Upper lobe of left lung (tissue), 4 donors: ENCODE measurements at regions not wholly inside any gene's neighbourhood (a gene's known extent, or its start where the extent isn't known, plus 50 kb on each side); places are given as distances from the start of the nearest gene placed in this dataset.

Experiments used
- POLR2A ChIP-seq, 4 donors: fragments of 450-650 bp; IDR thresholded peaks; one replicate each; pipeline ENCODE4 v1.5.1; 2016 to 2017; ENCODE audit warnings: antibody characterized with exemption in 4 of 4, mild to moderate bottlenecking in 2 of 4
- POLR2AphosphoS5 ChIP-seq, 2 donors: sonication (generic); formaldehyde crosslinking; IDR thresholded peaks; one replicate each; pipeline ENCODE4 v1.5.1; 2017; ENCODE audit warnings: antibody characterized with exemption in 2 of 2
- TF ChIP-seq, protein P1 (sequence below), 6 experiments: fragments of 450-650 bp in 4 of 6; fragments of 200-600 bp in 2 of 6; sonication (generic) in 2 of 6; IDR thresholded peaks; one replicate each; pipeline ENCODE4 v1.5.1; 2016 to 2019; ENCODE audit warnings: antibody characterized with exemption in 6 of 6

DNA sequence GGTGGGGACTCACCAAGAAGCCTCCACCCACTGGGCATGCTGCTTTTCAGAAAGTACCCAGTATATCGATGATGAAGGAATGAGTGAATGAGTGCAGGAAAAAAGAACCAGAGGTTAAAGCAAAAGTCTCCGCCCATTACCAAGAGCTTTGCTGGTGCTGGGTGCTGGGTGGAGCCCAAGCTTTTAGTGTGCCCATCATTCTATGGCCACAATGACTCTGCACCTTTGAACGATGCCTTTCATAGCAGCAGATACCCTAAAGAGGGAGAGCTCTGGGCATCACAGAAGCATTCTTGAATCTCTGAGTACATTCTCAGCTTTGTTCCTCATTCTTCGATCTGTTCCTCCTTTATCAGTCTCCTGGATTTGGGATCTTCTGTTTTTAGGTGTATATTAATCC lies 450.7 kb upstream of the CCL2 start:
- TF ChIP-seq POLR2AphosphoS5 (IDR thresholded peaks at IDR 0.05), result no peak
- TF ChIP-seq, protein P1, sequence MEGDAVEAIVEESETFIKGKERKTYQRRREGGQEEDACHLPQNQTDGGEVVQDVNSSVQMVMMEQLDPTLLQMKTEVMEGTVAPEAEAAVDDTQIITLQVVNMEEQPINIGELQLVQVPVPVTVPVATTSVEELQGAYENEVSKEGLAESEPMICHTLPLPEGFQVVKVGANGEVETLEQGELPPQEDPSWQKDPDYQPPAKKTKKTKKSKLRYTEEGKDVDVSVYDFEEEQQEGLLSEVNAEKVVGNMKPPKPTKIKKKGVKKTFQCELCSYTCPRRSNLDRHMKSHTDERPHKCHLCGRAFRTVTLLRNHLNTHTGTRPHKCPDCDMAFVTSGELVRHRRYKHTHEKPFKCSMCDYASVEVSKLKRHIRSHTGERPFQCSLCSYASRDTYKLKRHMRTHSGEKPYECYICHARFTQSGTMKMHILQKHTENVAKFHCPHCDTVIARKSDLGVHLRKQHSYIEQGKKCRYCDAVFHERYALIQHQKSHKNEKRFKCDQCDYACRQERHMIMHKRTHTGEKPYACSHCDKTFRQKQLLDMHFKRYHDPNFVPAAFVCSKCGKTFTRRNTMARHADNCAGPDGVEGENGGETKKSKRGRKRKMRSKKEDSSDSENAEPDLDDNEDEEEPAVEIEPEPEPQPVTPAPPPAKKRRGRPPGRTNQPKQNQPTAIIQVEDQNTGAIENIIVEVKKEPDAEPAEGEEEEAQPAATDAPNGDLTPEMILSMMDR (IDR thresholded peaks at IDR 0.05), result no peak
- TF ChIP-seq POLR2A (IDR thresholded peaks at IDR 0.05), result no peak
